H1 (cell line): ENCODE measurements at regions not wholly inside any gene's neighbourhood (a gene's known extent, or its start where the extent isn't known, plus 50 kb on each side); places are given as distances from the start of the nearest gene placed in this dataset.

Source experiments
- CTCF ChIA-PET: fragments of 300-600 bp; sonication (Branson Sonifier 250); formaldehyde crosslinking; loops from one replicate; lab custom pipeline; 2021; ENCODE audit not compliant: partially characterized antibody; lab: Charles Lee
- POLR2A ChIA-PET: fragments of 300-600 bp; sonication (Branson Sonifier 250); formaldehyde crosslinking; loops from one replicate; lab custom pipeline; 2021; ENCODE audit warnings: inconsistent platforms; ENCODE audit not compliant: partially characterized antibody; lab: Charles Lee
- DNase-seq, 2 experiments: peaks; one replicate each; pipeline versions ENCODE4 v3.0.0 to v3.0.0-alpha.2; 2010 to 2022; ENCODE audit warnings: low spot score in 2 of 2, low read depth in 1 of 2, mixed read lengths in 1 of 2
- FAIRE-seq: peaks from 2 replicates; lab custom pipeline; 2011; peaks lifted over from hg19 to GRCh38; lab: Jason Lieb, UNC
- H2AFZ ChIP-seq: 2 replicates; pipeline ENCODE4 v1.8.1; 2012; ENCODE audit warnings: low read length, inconsistent platforms
- H2AK5ac ChIP-seq: 2 replicates; pipeline ENCODE4 v1.6.1; 2013; ENCODE audit warnings: low read depth, low read length
- H2BK120ac ChIP-seq: replicated peaks from 2 replicates; pipeline ENCODE3; 2013; ENCODE audit warnings: low read depth, low read length, inconsistent platforms
- H2BK12ac ChIP-seq: 2 replicates; pipeline ENCODE4 v1.6.1; 2013; ENCODE audit warnings: low read depth, low read length
- H2BK15ac ChIP-seq: 2 replicates; pipeline ENCODE4 v1.6.1; 2013; ENCODE audit warnings: low read length
- H2BK20ac ChIP-seq: 2 replicates; pipeline ENCODE4 v1.6.1; 2013; ENCODE audit warnings: low read length
- H2BK5ac ChIP-seq: 2 replicates; pipeline ENCODE4 v1.6.1; 2013; ENCODE audit warnings: low read depth, low read length
- H3K14ac ChIP-seq: 2 replicates; pipeline ENCODE4 v1.6.1; 2013; ENCODE audit warnings: inconsistent platforms; ENCODE audit not compliant: insufficient read length
- H3K18ac ChIP-seq: 2 replicates; pipeline ENCODE4 v1.6.1; 2013; ENCODE audit warnings: low read length; ENCODE audit errors: extremely low read depth
- H3K23ac ChIP-seq: 2 replicates; pipeline ENCODE4 v1.6.1; 2013; ENCODE audit warnings: inconsistent platforms; ENCODE audit not compliant: insufficient read length
- H3K23me2 ChIP-seq: 2 replicates; pipeline ENCODE4 v1.6.1; 2013; ENCODE audit warnings: low read depth, low read length
- H3K27ac ChIP-seq: 2 replicates; pipeline ENCODE4 v1.6.1; 2011; ENCODE audit warnings: low read depth, low read length, inconsistent platforms
- H3K27me3 ChIP-seq, 4 experiments: replicated peaks in 1 of 4; 1 replicate in 1 of 4; 2 replicates in 3 of 4; pipeline versions ENCODE4 v1.6.1 to v1.8.1; 2011 to 2013; ENCODE audit warnings: low read length in 3 of 4, mild to moderate bottlenecking in 3 of 4, inconsistent platforms in 2 of 4, mixed read lengths in 2 of 4, moderate library complexity in 1 of 4; ENCODE audit not compliant: control insufficient read depth in 3 of 4, insufficient read depth in 3 of 4; ENCODE audit errors: extremely low read depth in 1 of 4
- H3K36me3 ChIP-seq, 4 experiments: 2 replicates each; pipeline versions ENCODE4 v1.6.1 to v1.8.1; 2011 to 2013; ENCODE audit warnings: mild to moderate bottlenecking in 4 of 4, low read length in 3 of 4, moderate library complexity in 2 of 4, control low read depth in 1 of 4, inconsistent platforms in 1 of 4; ENCODE audit not compliant: insufficient read depth in 4 of 4, control insufficient read depth in 2 of 4
- H3K4ac ChIP-seq: replicated peaks from 2 replicates; pipeline ENCODE3; 2013; ENCODE audit warnings: low read length, low read depth, mixed read lengths, inconsistent platforms; ENCODE audit not compliant: insufficient read length
- H3K4me1 ChIP-seq, 4 experiments: replicated peaks in 1 of 4; 1 replicate in 1 of 4; 2 replicates in 3 of 4; pipeline versions ENCODE4 v1.6.1 to v1.8.1; 2011 to 2013; ENCODE audit warnings: low read length in 3 of 4, inconsistent platforms in 2 of 4, mixed read lengths in 1 of 4; ENCODE audit not compliant: insufficient read depth in 4 of 4, control insufficient read depth in 3 of 4
- H3K4me2 ChIP-seq, 2 experiments: 2 replicates each; pipeline versions ENCODE4 v1.6.1 to v1.8.1; 2011 to 2013; ENCODE audit warnings: low read depth in 2 of 2, low read length in 2 of 2, control low read depth in 1 of 2, inconsistent platforms in 1 of 2, mild to moderate bottlenecking in 1 of 2; ENCODE audit not compliant: insufficient read depth in 1 of 2
- H3K4me3 ChIP-seq, 4 experiments: fragments of 200-600, 300-600 bp in 1 of 4; sonication (generic), shearing (Covaris generic), sonication (Bioruptor Twin) in 1 of 4; 2 replicates each; pipeline versions ENCODE4 v1.5.1 to v1.8.1; 2011 to 2016; ENCODE audit warnings: low read length in 4 of 4, low read depth in 3 of 4, control low read depth in 2 of 4, inconsistent platforms in 2 of 4, mild to moderate bottlenecking in 2 of 4, mixed read lengths in 1 of 4, moderate library complexity in 1 of 4; ENCODE audit not compliant: insufficient read depth in 2 of 4; ENCODE audit errors: extremely low read depth in 1 of 4
- H3K56ac ChIP-seq: replicated peaks from 2 replicates; pipeline ENCODE3; 2013; ENCODE audit warnings: low read depth, mild to moderate bottlenecking, mixed read lengths, low read length, inconsistent platforms; ENCODE audit not compliant: insufficient read length
- H3K79me1 ChIP-seq: 2 replicates; pipeline ENCODE4 v1.6.1; 2013; ENCODE audit warnings: low read depth, low read length, control low read depth
- H3K79me2 ChIP-seq, 2 experiments: 2 replicates each; pipeline versions ENCODE4 v1.6.1 to v1.8.1; 2012 to 2013; ENCODE audit warnings: low read length in 2 of 2, mild to moderate bottlenecking in 2 of 2, inconsistent platforms in 1 of 2; ENCODE audit not compliant: insufficient read depth in 2 of 2, control insufficient read depth in 1 of 2
- H3K9ac ChIP-seq, 4 experiments: replicated peaks in 1 of 4; 1 replicate in 1 of 4; 2 replicates in 3 of 4; pipeline versions ENCODE4 v1.6.1 to v1.8.1; 2011 to 2013; ENCODE audit warnings: low read depth in 3 of 4, low read length in 3 of 4, control low read depth in 2 of 4, mild to moderate bottlenecking in 2 of 4, moderate library complexity in 2 of 4, inconsistent platforms in 1 of 4; ENCODE audit errors: extremely low read depth in 1 of 4
- H3K9me3 ChIP-seq, 2 experiments: 2 replicates each; pipeline versions ENCODE4 v1.6.1 to v1.8.1; 2012 to 2013; ENCODE audit warnings: mild to moderate bottlenecking in 2 of 2, moderate library complexity in 2 of 2, control low read depth in 1 of 2, inconsistent platforms in 1 of 2, low read depth in 1 of 2, low read length in 1 of 2, mixed read lengths in 1 of 2; ENCODE audit not compliant: insufficient read depth in 2 of 2
- H4K20me1 ChIP-seq, 2 experiments: replicated peaks in 1 of 2; 2 replicates each; pipeline versions ENCODE3 to v1.8.1; 2011 to 2013; ENCODE audit warnings: inconsistent platforms in 2 of 2, low read length in 2 of 2, mild to moderate bottlenecking in 1 of 2; ENCODE audit not compliant: insufficient read depth in 2 of 2, control insufficient read depth in 1 of 2
- H4K5ac ChIP-seq: 2 replicates; pipeline ENCODE4 v1.6.1; 2013; ENCODE audit warnings: low read length, low read depth, mixed read lengths, inconsistent platforms; ENCODE audit not compliant: insufficient read length
- H4K8ac ChIP-seq: 2 replicates; pipeline ENCODE4 v1.8.0; 2013; ENCODE audit warnings: mild to moderate bottlenecking, moderate library complexity, low read length, inconsistent platforms; ENCODE audit not compliant: insufficient read depth; ENCODE audit errors: extremely low read depth
- H4K91ac ChIP-seq: replicated peaks from 2 replicates; pipeline ENCODE3; 2013; ENCODE audit warnings: low read length, mixed read lengths, inconsistent platforms; ENCODE audit not compliant: insufficient read length
- BCL11A ChIP-seq, 2 experiments: IDR thresholded peaks; one replicate each; pipeline ENCODE4 v1.6.1; 2011; ENCODE audit warnings: low read depth in 2 of 2, low read length in 2 of 2, mild to moderate bottlenecking in 2 of 2
- MAFK ChIP-seq: IDR thresholded peaks from 2 replicates; pipeline ENCODE4 v1.6.1; 2012; ENCODE audit warnings: low read depth, mild to moderate bottlenecking, improper control_type of control experiment, low read length
- RNF2 ChIP-seq: fragments of 200-900, 300-1000 bp; sonication (generic); IDR thresholded peaks from 2 replicates; pipeline ENCODE4 v1.7.1; 2016; ENCODE audit warnings: borderline replicate concordance, low read depth, mild to moderate bottlenecking, antibody characterized with exemption, low read length; ENCODE audit not compliant: poor library complexity, severe bottlenecking; ENCODE audit errors: missing control alignments
- SP4 ChIP-seq: IDR thresholded peaks from 2 replicates; pipeline ENCODE4 v1.6.1; 2012; ENCODE audit warnings: low read length, inconsistent platforms
- ZNF274 ChIP-seq: IDR thresholded peaks from 2 replicates; pipeline ENCODE4 v1.7.0; 2012; ENCODE audit warnings: low read length, borderline replicate concordance; ENCODE audit errors: extremely low read depth
- WGBS, 2 experiments: shearing (Covaris generic) in 1 of 2; methylation state at CpG; one replicate each; pipeline versions ENCODE4 v1.1.6 to v1.1.7; 2013 to 2015; ENCODE audit warnings: low lambda C conversion rate in 2 of 2, mixed read lengths in 2 of 2, inconsistent platforms in 1 of 2, low coverage in 1 of 2, missing lambda C conversion rate in 1 of 2; ENCODE audit not compliant: insufficient replicate concordance in 2 of 2, insufficient coverage in 1 of 2, insufficient read length in 1 of 2; ENCODE audit errors: extremely low coverage in 1 of 2, missing lambda C conversion rate in 1 of 2; 5-methylcytosine and 5-hydroxymethylcytosine counted together
- TF ChIP-seq, protein P1 (sequence below), 3 experiments: IDR thresholded peaks; 1 replicate in 2 of 3; 2 replicates in 1 of 3; pipeline versions ENCODE4 v1.5.1 to v1.6.1; 2011; ENCODE audit warnings: low read length in 3 of 3, mild to moderate bottlenecking in 3 of 3, inconsistent platforms in 2 of 3, low read depth in 1 of 3, moderate library complexity in 1 of 3; ENCODE audit not compliant: insufficient read depth in 1 of 3; ENCODE audit errors: control extremely low read depth in 1 of 3
- TF ChIP-seq, protein P2 (sequence below): IDR thresholded peaks from 2 replicates; pipeline ENCODE4 v1.6.1; 2012; ENCODE audit warnings: inconsistent platforms

GRCh38 chr16:87048730-87049115 is 268.5 kb downstream of the C16orf95 start:
- CTCF ChIA-PET, result interaction anchor here (0.8 to 3.7 kb wide), 2 partner anchors 14 to 229 kb away, joined by 6 to 22 read pairs; no protein-coding TSS in a partner anchor
- H3K79me2 ChIP-seq, result no peaks in the 10 kb centered on the region
- no peak overlapping the region for H3K4ac ChIP-seq
- H2BK20ac ChIP-seq, result no peak overlapping the region
- no peak overlapping the region for H3K4me3 ChIP-seq
- peaks cover 0 to 2% of the 10 kb centered on the region in 2 experiments for H4K20me1 ChIP-seq
- 96% methylated on average over 8 of the region's 8 CpGs; no CpG with 5 or more reads in 1 of the 2 experiments for WGBS, 2 experiments
- H3K36me3 ChIP-seq, result no peaks in the 10 kb centered on the region
- H2AK5ac ChIP-seq, result no peak overlapping the region
- H4K91ac ChIP-seq, result no peak overlapping the region
- no peak overlapping the region for H3K23ac ChIP-seq
- no peak overlapping the region for H2BK5ac ChIP-seq
- TF ChIP-seq ZNF274, result no peak
- no peak for TF ChIP-seq RNF2
- TF ChIP-seq SP4, result no peak
- TF ChIP-seq, protein P1, sequence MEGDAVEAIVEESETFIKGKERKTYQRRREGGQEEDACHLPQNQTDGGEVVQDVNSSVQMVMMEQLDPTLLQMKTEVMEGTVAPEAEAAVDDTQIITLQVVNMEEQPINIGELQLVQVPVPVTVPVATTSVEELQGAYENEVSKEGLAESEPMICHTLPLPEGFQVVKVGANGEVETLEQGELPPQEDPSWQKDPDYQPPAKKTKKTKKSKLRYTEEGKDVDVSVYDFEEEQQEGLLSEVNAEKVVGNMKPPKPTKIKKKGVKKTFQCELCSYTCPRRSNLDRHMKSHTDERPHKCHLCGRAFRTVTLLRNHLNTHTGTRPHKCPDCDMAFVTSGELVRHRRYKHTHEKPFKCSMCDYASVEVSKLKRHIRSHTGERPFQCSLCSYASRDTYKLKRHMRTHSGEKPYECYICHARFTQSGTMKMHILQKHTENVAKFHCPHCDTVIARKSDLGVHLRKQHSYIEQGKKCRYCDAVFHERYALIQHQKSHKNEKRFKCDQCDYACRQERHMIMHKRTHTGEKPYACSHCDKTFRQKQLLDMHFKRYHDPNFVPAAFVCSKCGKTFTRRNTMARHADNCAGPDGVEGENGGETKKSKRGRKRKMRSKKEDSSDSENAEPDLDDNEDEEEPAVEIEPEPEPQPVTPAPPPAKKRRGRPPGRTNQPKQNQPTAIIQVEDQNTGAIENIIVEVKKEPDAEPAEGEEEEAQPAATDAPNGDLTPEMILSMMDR (IDR thresholded peaks at IDR 0.05; ENCODE audit: control extremely low read depth in 1 of 3, insufficient read depth in 1 of 3, low read depth in 1 of 3, low read length in 3 of 3), result no peak
- TF ChIP-seq MAFK, result no peak
- TF ChIP-seq BCL11A (IDR thresholded peaks at IDR 0.05; ENCODE audit: low read depth in 2 of 2, low read length in 2 of 2), result no peak
- TF ChIP-seq, protein P2, sequence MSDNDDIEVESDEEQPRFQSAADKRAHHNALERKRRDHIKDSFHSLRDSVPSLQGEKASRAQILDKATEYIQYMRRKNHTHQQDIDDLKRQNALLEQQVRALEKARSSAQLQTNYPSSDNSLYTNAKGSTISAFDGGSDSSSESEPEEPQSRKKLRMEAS, result no peak
- no peak overlapping the region for H4K8ac ChIP-seq
- no peak overlapping the region for H2BK12ac ChIP-seq
- FAIRE-seq (no peak), DNase-seq (no peak)
- H3K56ac ChIP-seq, result no peak overlapping the region
- no peak overlapping the region for H2BK15ac ChIP-seq
- no peak overlapping the region for H3K27ac ChIP-seq
- no peak overlapping the region for H3K9ac ChIP-seq
- H3K4me2 ChIP-seq, result no peak overlapping the region
- no peak overlapping the region for H3K18ac ChIP-seq
- H2AFZ ChIP-seq, result no peak overlapping the region
- POLR2A ChIA-PET, result no interaction called here
- H3K79me1 ChIP-seq, result no peaks in the 10 kb centered on the region
- H4K5ac ChIP-seq, result no peak overlapping the region
- H3K14ac ChIP-seq, result no peak overlapping the region
- H3K27me3 ChIP-seq, result no peaks in the 10 kb centered on the region
- 0 out of 4 replicates have a peak, but pooled peaks cover 0 to 2% of the 10 kb centered on the region in 2 experiments for H3K9me3 ChIP-seq
- H3K23me2 ChIP-seq, result no peaks in the 10 kb centered on the region
- peaks cover 3 to 12% (median 9%) of the 10 kb centered on the region in 4 experiments; a peak in 6 of 7 replicates for H3K4me1 ChIP-seq
- H2BK120ac ChIP-seq, result no peak overlapping the region
